Body of pancreas (tissue), 4 donors: ENCODE measurements at regions not wholly inside any gene's neighbourhood (a gene's known extent, or its start where the extent isn't known, plus 50 kb on each side); places are given as distances from the start of the nearest gene placed in this dataset.

Experiments
- ATAC-seq: fragments of 150-250 bp; one replicate; pipeline ENCODE4 v1.9.1; 2016
- DNase-seq, 4 donors: peaks; one replicate each; pipeline ENCODE4 v3.0.0-alpha.2; 2019
- H3K27ac ChIP-seq, 4 donors: fragments of 200-600 bp; sonication (generic); 1 replicate in 3 of 4; 2 replicates in 1 of 4; pipeline versions ENCODE4 v1.5.1 to v1.6.1; 2016 to 2019; ENCODE audit warnings: mild to moderate bottlenecking in 1 of 4, mixed read lengths in 1 of 4, moderate library complexity in 1 of 4
- H3K27me3 ChIP-seq, 2 donors: fragments of 200-600 bp; sonication (generic); one replicate each; pipeline ENCODE4 v1.6.0; 2016; ENCODE audit warnings: mild to moderate bottlenecking in 1 of 2
- H3K36me3 ChIP-seq, 2 donors: fragments of 200-600 bp; sonication (generic); replicated peaks in 1 of 2; 2 replicates each; pipeline ENCODE4 v1.5.1; 2016; ENCODE audit warnings: low read depth in 2 of 2; ENCODE audit not compliant: insufficient read depth in 1 of 2
- H3K4me1 ChIP-seq: fragments of 200-600 bp; sonication (generic); one replicate; pipeline ENCODE4 v1.6.0; 2016
- H3K4me3 ChIP-seq, 2 donors: fragments of 200-600 bp; sonication (generic); 1 replicate in 1 of 2; 2 replicates in 1 of 2; pipeline ENCODE4 v1.5.1; 2016 to 2019
- H3K9me3 ChIP-seq, 3 donors: fragments of 200-600 bp; sonication (generic); 1 replicate in 2 of 3; 2 replicates in 1 of 3; pipeline ENCODE4 v1.5.1; 2016
- CTCF ChIP-seq, 7 experiments: fragments of 450-650 bp in 4 of 7; fragments of 200-600 bp in 3 of 7; sonication (generic) in 3 of 7; IDR thresholded peaks; one replicate each; pipeline ENCODE4 v1.5.1; 2016 to 2019; ENCODE audit warnings: antibody characterized with exemption in 7 of 7
- POLR2A ChIP-seq, 3 donors: fragments of 450-650 bp; IDR thresholded peaks; one replicate each; pipeline ENCODE4 v1.6.1; 2016; ENCODE audit warnings: antibody characterized with exemption in 3 of 3, mild to moderate bottlenecking in 2 of 3
- WGBS, 2 donors: methylation state at CpG; one replicate each; pipeline ENCODE4 v1.1.5; 2017; 5-methylcytosine and 5-hydroxymethylcytosine counted together
- intact Hi-C: fragments of 100-400 bp; cut with DNase I; formaldehyde crosslinking; loops from one replicate; pipeline ENCODE4 v1.15.1; 2023

- no peaks in the 10 kb centered on the region for H3K4me1 ChIP-seq
- no peak for ATAC-seq
- no peaks in the 10 kb centered on the region for H3K27me3 ChIP-seq
- no peaks in the 10 kb centered on the region for H3K9me3 ChIP-seq
- intact Hi-C loops: no loop called here
- H3K36me3 ChIP-seq: no peaks in the 10 kb centered on the region
- DNase-seq: no peak
- TF ChIP-seq POLR2A (IDR thresholded peaks at IDR 0.05) (no peak), CTCF (IDR thresholded peaks at IDR 0.05) (no peak)
- no peak overlapping the region for H3K4me3 ChIP-seq
- 71 to 78% methylated on average over 6 to 7 of the region's 7 CpGs for WGBS, 2 donors
- H3K27ac ChIP-seq: no peak overlapping the region
Observed at GRCh38 chr5:52682492-52682891, 105.2 kb upstream of the ITGA1 start.

- intact Hi-C loops: no loop called here
- ATAC-seq (no peak), DNase-seq (no peak)
- TF ChIP-seq CTCF (IDR thresholded peaks at IDR 0.05): no peak
- Histone ChIP-seq H3K27ac (no peak overlapping the region), H3K4me1 (no peaks in the 10 kb centered on the region), H3K36me3 (no peaks in the 10 kb centered on the region), H3K27me3 (no peaks in the 10 kb centered on the region), H3K4me3 (no peak overlapping the region), H3K9me3 (no peaks in the 10 kb centered on the region)
- WGBS, 2 donors: 26% methylated on average over 1 of the region's 1 CpG
Observed at GRCh38 chr5:52684051-52684450, 103.7 kb upstream of the ITGA1 start.

- Histone ChIP-seq H3K27ac (no peak overlapping the region), H3K27me3 (no peaks in the 10 kb centered on the region), H3K36me3 (no peaks in the 10 kb centered on the region), H3K9me3 (no peaks in the 10 kb centered on the region), H3K4me1 (no peaks in the 10 kb centered on the region), H3K4me3 (no peak overlapping the region)
- TF ChIP-seq POLR2A (IDR thresholded peaks at IDR 0.05): no peak
- no peak for TF ChIP-seq CTCF (IDR thresholded peaks at IDR 0.05)
- ATAC-seq (no peak), DNase-seq (no peak)
- 19 to 29% methylated on average over 1 of the region's 1 CpG for WGBS, 2 donors
- intact Hi-C loops: no loop called here
Observed at GRCh38 chr5:52685566-52685965, 102.2 kb upstream of the ITGA1 start.

GRCh38 chr5:52685971-52686370, 101.7 kb upstream of the ITGA1 start:
- no peak for ATAC-seq
- WGBS, 2 donors: 65 to 73% methylated on average over 4 of the region's 4 CpGs

More at GRCh38 chr5:52685971-52686370, 101.7 kb upstream of the ITGA1 start:
- H3K9me3 ChIP-seq: no peaks in the 10 kb centered on the region
- no peak overlapping the region for H3K27ac ChIP-seq
- no peaks in the 10 kb centered on the region for H3K36me3 ChIP-seq
- TF ChIP-seq CTCF (IDR thresholded peaks at IDR 0.05) (no peak), POLR2A (IDR thresholded peaks at IDR 0.05) (no peak)
- H3K4me1 ChIP-seq: no peaks in the 10 kb centered on the region
- intact Hi-C loops: no loop called here
- no peak for DNase-seq
- no peaks in the 10 kb centered on the region for H3K27me3 ChIP-seq
- H3K4me3 ChIP-seq: no peak overlapping the region
